ENCODE measurements at regions not wholly inside any gene's neighbourhood (a gene's known extent, or its start where the extent isn't known, plus 50 kb on each side); places are given as distances from the start of the nearest gene placed in this dataset.

GRCh38 chr22:44363013-44363979 is 50.5 kb upstream of the SHISAL1 start:
- no peaks in the 10 kb centered on the region for H3K27me3 ChIP-seq (replicated peaks; ENCODE audit: insufficient read depth)
- H3K4me1 ChIP-seq (replicated peaks), result no peaks in the 10 kb centered on the region
- DNase-seq (ENCODE audit: low spot score), result no peak
- intact Hi-C loops (cut with DNase I), result loop anchor here (5.0 kb wide), 1 partner anchor 134 kb away; the partner anchor contains the start of gene RTL6
- H3K4me3 ChIP-seq, result no peak overlapping the region
- no peaks in the 10 kb centered on the region for H3K9me3 ChIP-seq
- 64% methylated on average over 32 of the region's 32 CpGs for WGBS
- H3K36me3 ChIP-seq, result no peaks in the 10 kb centered on the region
- H3K27ac ChIP-seq, result no peak overlapping the region
- TF ChIP-seq POLR2A (IDR thresholded peaks at IDR 0.05) (no peak), CTCF (IDR thresholded peaks at IDR 0.05) (no peak), POLR2AphosphoS5 (IDR thresholded peaks at IDR 0.05) (peak; percentile 42)

GRCh38 chr22:44362249-44363012 is 49.7 kb upstream of the SHISAL1 start:
- H3K27ac ChIP-seq, result no peak overlapping the region
- H3K27me3 ChIP-seq (replicated peaks; ENCODE audit: insufficient read depth), result no peaks in the 10 kb centered on the region
- H3K36me3 ChIP-seq, result no peaks in the 10 kb centered on the region
- no peak overlapping the region for H3K4me3 ChIP-seq
- WGBS, result 86% methylated on average over 8 of the region's 8 CpGs
- intact Hi-C loops (cut with DNase I), result loop anchor here (5.0 kb wide), 1 partner anchor 135 kb away; the partner anchor contains the start of gene RTL6
- no peaks in the 10 kb centered on the region for H3K4me1 ChIP-seq (replicated peaks)
- TF ChIP-seq POLR2AphosphoS5 (IDR thresholded peaks at IDR 0.05) (no peak), CTCF (IDR thresholded peaks at IDR 0.05) (no peak), POLR2A (IDR thresholded peaks at IDR 0.05) (no peak)
- DNase-seq (ENCODE audit: low spot score), result no peak
- no peaks in the 10 kb centered on the region for H3K9me3 ChIP-seq

Measured in prostate gland (tissue), 2 donors.